Femur (tissue), 1 donor: ENCODE measurements at regions not wholly inside any gene's neighbourhood (a gene's known extent, or its start where the extent isn't known, plus 50 kb on each side); places are given as distances from the start of the nearest gene placed in this dataset.
A peak's percentile ranks its signal among the peaks of the same experiment; 100 is the strongest.

Experiments
- DNase-seq: peaks from one replicate; pipeline ENCODE4 v3.0.0-alpha.2; 2017

DNA sequence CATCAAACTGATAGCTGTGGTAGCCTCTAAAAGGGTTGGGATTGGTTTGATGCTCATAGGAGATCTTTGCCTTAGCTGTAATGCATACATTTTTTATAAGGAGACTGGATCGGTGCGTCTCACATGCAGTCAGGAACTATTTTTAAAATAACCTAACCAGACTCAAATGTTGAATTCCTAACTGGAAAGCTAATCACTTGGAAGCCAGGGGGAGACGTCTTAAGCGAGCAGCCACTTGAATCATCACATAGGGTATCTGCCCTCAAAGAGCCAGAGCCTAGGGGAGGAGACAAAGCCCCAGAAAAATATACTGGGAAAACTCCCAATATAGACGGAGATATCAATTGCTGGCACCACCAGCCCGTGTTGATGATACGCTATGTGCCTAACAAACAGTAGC, 61.7 kb upstream of the PUM1 start:
- DNase-seq = peak; percentile 27

DNA sequence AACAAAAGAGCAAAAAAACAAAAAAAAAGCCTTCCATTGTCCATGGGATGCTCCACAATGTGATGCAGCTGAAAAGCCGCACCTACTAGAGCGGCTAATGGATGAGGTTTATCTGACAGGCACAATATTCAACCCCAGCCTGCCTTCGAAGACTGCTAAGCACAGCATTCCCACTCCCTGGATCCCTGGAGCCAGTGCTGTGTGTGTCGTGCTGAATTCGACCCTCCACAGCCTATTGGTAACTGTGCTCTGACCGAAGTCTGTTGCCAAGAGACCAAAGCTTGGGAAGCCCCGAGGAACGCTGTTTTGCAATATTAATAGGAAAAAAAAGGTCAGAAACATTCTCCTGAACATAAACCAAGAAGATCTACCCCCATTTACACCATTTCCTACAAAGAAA, 57.2 kb upstream of the PUM1 start:
- no peak for DNase-seq

DNA sequence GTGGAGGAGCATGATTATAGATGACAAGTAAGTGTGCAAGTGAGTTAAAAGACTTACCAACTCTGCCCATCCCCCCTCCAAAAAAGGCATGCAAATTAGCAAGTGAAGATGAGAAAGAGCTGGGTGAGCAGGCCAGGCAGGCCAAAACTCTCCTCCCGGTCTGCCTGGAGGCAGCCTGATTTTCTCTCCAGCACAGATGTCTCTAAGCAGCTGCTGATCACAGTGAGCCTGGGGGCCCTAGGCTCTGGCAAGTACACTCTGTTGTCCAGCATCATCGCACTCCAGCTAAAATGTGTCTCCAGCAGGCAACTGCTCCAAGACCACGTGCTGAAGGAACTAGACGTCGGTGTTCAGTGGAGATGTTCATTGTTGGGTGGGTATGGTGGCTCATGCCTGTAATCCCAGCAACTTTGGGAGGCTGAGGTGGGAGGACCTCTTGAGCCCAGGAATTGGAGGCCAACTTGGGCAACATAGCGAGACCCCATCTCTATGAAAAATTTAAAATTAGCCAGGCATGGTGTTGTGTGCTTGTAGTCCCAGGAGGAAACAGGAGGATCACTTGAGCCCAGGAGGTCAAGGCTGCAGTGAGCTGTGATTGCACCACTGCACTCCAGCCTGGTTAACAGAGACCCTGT, 56.7 kb upstream of the PUM1 start:
- peak; percentile 31 for DNase-seq

DNA sequence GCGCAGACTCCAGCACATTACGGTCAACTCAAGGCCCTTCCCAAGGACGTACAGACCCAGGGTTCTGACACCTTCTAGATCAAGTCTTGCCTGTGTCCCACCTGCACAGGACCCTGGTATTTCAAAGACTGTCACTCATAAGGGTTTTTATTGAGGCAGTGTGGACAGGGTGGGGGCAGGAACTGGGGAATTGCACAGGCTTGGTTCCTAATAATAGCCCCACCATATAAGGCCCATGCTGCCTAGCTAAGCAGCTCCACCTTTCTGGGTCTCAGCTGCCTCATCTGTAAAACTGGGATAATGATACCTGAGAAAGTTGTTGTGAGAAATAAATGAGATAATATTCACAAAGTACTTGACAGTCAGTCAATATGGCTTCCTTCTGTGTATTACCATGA, 55.3 kb upstream of the PUM1 start:
- no peak for DNase-seq

DNA sequence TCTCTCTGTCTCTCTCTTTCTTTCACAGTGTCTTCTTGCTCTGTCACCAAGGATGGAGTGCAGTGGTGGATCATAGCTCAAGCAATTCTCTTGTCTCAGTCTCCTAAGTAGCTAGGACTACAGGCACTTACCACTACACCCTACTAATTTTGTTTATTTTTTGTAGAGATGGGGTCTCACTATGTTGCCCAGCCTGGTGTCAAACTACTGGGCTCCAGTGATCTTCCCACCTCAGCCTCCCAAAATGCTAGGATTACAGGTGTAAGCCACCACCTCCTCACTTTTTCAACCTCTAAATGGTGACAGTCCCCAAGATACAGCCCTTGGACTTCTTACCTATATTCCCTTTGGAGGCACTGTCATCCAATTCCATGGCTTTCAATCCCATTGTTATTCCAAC, 50.5 kb upstream of the PUM1 start:
- DNase-seq = no peak
